ENCODE measurements at regions not wholly inside any gene's neighbourhood (a gene's known extent, or its start where the extent isn't known, plus 50 kb on each side); places are given as distances from the start of the nearest gene placed in this dataset.

- DNase-seq, result no peak
- no peaks in the 10 kb centered on the region for H3K27me3 ChIP-seq
- H3K27ac ChIP-seq, result no peak overlapping the region
- no peak for TF ChIP-seq CTCF (IDR thresholded peaks at IDR 0.05)
- intact Hi-C loops (cut with DNase I), result no loop called here
- H3K4me1 ChIP-seq, result peaks cover 0 to 3% (median 0%) of the 10 kb centered on the region in 9 donors
- no peak for ATAC-seq
- H3K36me3 ChIP-seq, result no peaks in the 10 kb centered on the region
- no peak overlapping the region for H3K4me3 ChIP-seq
- H3K9me3 ChIP-seq, result peaks cover 0 to 5% (median 0%) of the 10 kb centered on the region in 11 donors
These were observed 638.1 kb downstream of the EFNA5 start for GRCh38 chr5:107032629-107033028.

GRCh38 chr5:107028938-107029337 lies 641.8 kb downstream of the EFNA5 start:
- H3K4me1 ChIP-seq, result peaks cover 0 to 3% (median 0%) of the 10 kb centered on the region in 9 donors
- intact Hi-C loops (cut with DNase I), result no loop called here
- no peak overlapping the region for H3K27ac ChIP-seq
- no peaks in the 10 kb centered on the region for H3K36me3 ChIP-seq
- H3K4me3 ChIP-seq, result no peak overlapping the region
- no peaks in the 10 kb centered on the region for H3K27me3 ChIP-seq
- H3K9me3 ChIP-seq, result no peaks in the 10 kb centered on the region
- ATAC-seq, result no peak
- WGBS, 2 donors, result 97 to 100% methylated on average over 2 of the region's 2 CpGs
- no peak for DNase-seq
- TF ChIP-seq CTCF (IDR thresholded peaks at IDR 0.05), result no peak

- H3K27me3 ChIP-seq, result no peaks in the 10 kb centered on the region
- no peak overlapping the region for H3K27ac ChIP-seq
- H3K4me1 ChIP-seq, result peaks cover 0 to 3% (median 0%) of the 10 kb centered on the region in 9 donors
- H3K36me3 ChIP-seq, result no peaks in the 10 kb centered on the region
- WGBS, 2 donors, result 34 to 45% methylated on average over 3 of the region's 3 CpGs
- H3K4me3 ChIP-seq, result no peak overlapping the region
- intact Hi-C loops (cut with DNase I), result no loop called here
- no peak for TF ChIP-seq CTCF (IDR thresholded peaks at IDR 0.05)
- H3K9me3 ChIP-seq, result no peaks in the 10 kb centered on the region
- no peak for DNase-seq
- ATAC-seq, result no peak
These were observed 644.8 kb downstream of the EFNA5 start for GRCh38 chr5:107025712-107026497.

GRCh38 chr5:107023732-107024131 lies 647.0 kb downstream of the EFNA5 start:
- no peaks in the 10 kb centered on the region for H3K9me3 ChIP-seq
- ATAC-seq, result no peak
- DNase-seq, result no peak
- no peaks in the 10 kb centered on the region for H3K36me3 ChIP-seq
- no peak overlapping the region for H3K4me3 ChIP-seq
- TF ChIP-seq CTCF (IDR thresholded peaks at IDR 0.05), result no peak
- H3K27ac ChIP-seq, result no peak overlapping the region
- H3K4me1 ChIP-seq, result no peaks in the 10 kb centered on the region
- intact Hi-C loops (cut with DNase I), result no loop called here
- H3K27me3 ChIP-seq, result no peaks in the 10 kb centered on the region
